GM12878 (cell line): ENCODE measurements at regions not wholly inside any gene's neighbourhood (a gene's known extent, or its start where the extent isn't known, plus 50 kb on each side); places are given as distances from the start of the nearest gene placed in this dataset.

Source experiments
- ATAC-seq: fragments of 200-7000 bp; cut with Tn5 transposase; 3 replicates; pipeline ENCODE4 v1.9.1; 2020; ENCODE audit warnings: mild to moderate bottlenecking, moderate library complexity
- BruUV-seq: library from RNA; stranded (reverse); fragments of 400-500 nt; replicated peaks from 2 replicates; lab custom pipeline; 2021; lab: Mats Ljungman, UMichigan
- CTCF ChIA-PET: fragments of 300-600 bp; sonication (Branson Sonifier 250); formaldehyde crosslinking; extraction: SDS; loops from one replicate; lab custom pipeline; 2021; ENCODE audit warnings: inconsistent platforms; lab: Yijun Ruan, JAX
- POLR2A ChIA-PET: fragments of 350-600 bp; formaldehyde crosslinking; extraction: SDS; loops from one replicate; lab custom pipeline; 2021; ENCODE audit warnings: inconsistent platforms; lab: Charles Lee
- RAD21 ChIA-PET: fragments of 300-600 bp; sonication (Branson Sonifier 250); formaldehyde crosslinking; loops from one replicate; lab custom pipeline; 2023; ENCODE audit warnings: antibody characterized with exemption; ENCODE audit not compliant: unreplicated experiment; lab: Charles Lee
- SMC1A ChIA-PET: fragments of 300-600 bp; sonication (Branson Sonifier 250); formaldehyde crosslinking; loops from one replicate; lab custom pipeline; 2023; ENCODE audit not compliant: unreplicated experiment, uncharacterized antibody; lab: Charles Lee
- DNase-seq: peaks from one replicate; pipeline ENCODE4 v3.0.0-alpha.2; 2011; ENCODE audit warnings: low read depth, low spot score
- FAIRE-seq: peaks from 3 replicates; lab custom pipeline; 2011; peaks lifted over from hg19 to GRCh38; lab: Jason Lieb, UNC
- H2AFZ ChIP-seq: 2 replicates; pipeline ENCODE4 v1.6.0; 2011; ENCODE audit warnings: low read depth, low read length, control low read depth; ENCODE audit not compliant: control insufficient read depth
- H3K27ac ChIP-seq: 2 replicates; pipeline ENCODE4 v1.5.1; 2011; ENCODE audit warnings: control low read depth; ENCODE audit not compliant: control insufficient read depth, insufficient read depth
- H3K27me3 ChIP-seq, 2 experiments: replicated peaks in 1 of 2; 2 replicates each; pipeline versions ENCODE4 v1.6.0 to v1.6.1; 2011; ENCODE audit warnings: low read length in 1 of 2; ENCODE audit not compliant: control insufficient read depth in 2 of 2, insufficient read depth in 2 of 2
- H3K36me3 ChIP-seq, 2 experiments: 2 replicates each; pipeline ENCODE4 v1.5.1; 2011; ENCODE audit warnings: low read length in 1 of 2; ENCODE audit not compliant: control insufficient read depth in 2 of 2, insufficient read depth in 2 of 2
- H3K4me1 ChIP-seq: 2 replicates; pipeline ENCODE4 v1.6.1; 2011; ENCODE audit warnings: mild to moderate bottlenecking, low read length, moderate library complexity, mixed read lengths; ENCODE audit not compliant: control insufficient read depth, insufficient read depth
- H3K4me2 ChIP-seq: 2 replicates; pipeline ENCODE4 v1.6.0; 2011; ENCODE audit warnings: control low read depth; ENCODE audit not compliant: control insufficient read depth, insufficient read depth
- H3K4me3 ChIP-seq: fragments of 200-600 bp; sonication (generic); 2 replicates; pipeline ENCODE4 v1.5.1; 2016
- H3K79me2 ChIP-seq: 2 replicates; pipeline ENCODE4 v1.6.0; 2011; ENCODE audit warnings: low read length; ENCODE audit not compliant: control insufficient read depth, insufficient read depth
- H3K9ac ChIP-seq: 2 replicates; pipeline ENCODE4 v1.8.0; 2011; ENCODE audit warnings: low read length, control low read depth, mixed read lengths; ENCODE audit not compliant: control insufficient read depth, insufficient read depth
- H3K9me3 ChIP-seq: replicated peaks from 3 replicates; pipeline ENCODE4 v1.5.1; 2011; ENCODE audit warnings: mild to moderate bottlenecking, low read length; ENCODE audit not compliant: control insufficient read depth, insufficient read depth
- H4K20me1 ChIP-seq: 2 replicates; pipeline ENCODE4 v1.6.0; 2011; ENCODE audit not compliant: control insufficient read depth, insufficient read depth
- BMI1 ChIP-seq: fragments of 450-650 bp; IDR thresholded peaks from 2 replicates; pipeline ENCODE4 v1.6.1; 2016; ENCODE audit warnings: mild to moderate bottlenecking, moderate library complexity, borderline replicate concordance
- HDAC6 ChIP-seq: fragments of 200-600 bp; sonication (generic); IDR thresholded peaks from one replicate; pipeline ENCODE4 v1.8.0; 2017; ENCODE audit warnings: antibody characterized with exemption; ENCODE audit not compliant: unreplicated experiment
- NFIC ChIP-seq: IDR thresholded peaks from 2 replicates; pipeline ENCODE4 v1.6.1; 2012; ENCODE audit warnings: low read depth, mild to moderate bottlenecking, inconsistent platforms, low read length, moderate library complexity
- ZNF24 ChIP-seq: fragments of 450-650 bp; IDR thresholded peaks from 2 replicates; pipeline ENCODE4 v1.6.1; 2017; ENCODE audit warnings: antibody characterized with exemption, mild to moderate bottlenecking
- WGBS: methylation state at CpG from one replicate; pipeline ENCODE4 v1.1.6; 2016; ENCODE audit warnings: low lambda C conversion rate; ENCODE audit not compliant: insufficient replicate concordance, insufficient coverage; ENCODE audit errors: missing lambda C conversion rate; 5-methylcytosine and 5-hydroxymethylcytosine counted together
- in situ Hi-C: fragments of 300-500 bp; cut with MboI; formaldehyde crosslinking; loops from 9 replicates; pipeline ENCODE4 v1.14.3; 2018; ENCODE audit warnings: mixed read lengths
- intact Hi-C: fragments of 100-400 bp; cut with micrococcal nuclease; formaldehyde crosslinking; loops from one replicate; pipeline ENCODE4 v1.14.2; 2022; ENCODE audit not compliant: unreplicated experiment
- TF ChIP-seq, protein P1 (sequence below): fragments of 450-650 bp; IDR thresholded peaks from 2 replicates; pipeline ENCODE4 v1.6.1; 2017; ENCODE audit warnings: borderline replicate concordance
- TF ChIP-seq, protein P2 (sequence below): IDR thresholded peaks from 2 replicates; pipeline ENCODE4 v1.6.1; 2012; ENCODE audit warnings: mild to moderate bottlenecking, low read depth, low read length

DNA sequence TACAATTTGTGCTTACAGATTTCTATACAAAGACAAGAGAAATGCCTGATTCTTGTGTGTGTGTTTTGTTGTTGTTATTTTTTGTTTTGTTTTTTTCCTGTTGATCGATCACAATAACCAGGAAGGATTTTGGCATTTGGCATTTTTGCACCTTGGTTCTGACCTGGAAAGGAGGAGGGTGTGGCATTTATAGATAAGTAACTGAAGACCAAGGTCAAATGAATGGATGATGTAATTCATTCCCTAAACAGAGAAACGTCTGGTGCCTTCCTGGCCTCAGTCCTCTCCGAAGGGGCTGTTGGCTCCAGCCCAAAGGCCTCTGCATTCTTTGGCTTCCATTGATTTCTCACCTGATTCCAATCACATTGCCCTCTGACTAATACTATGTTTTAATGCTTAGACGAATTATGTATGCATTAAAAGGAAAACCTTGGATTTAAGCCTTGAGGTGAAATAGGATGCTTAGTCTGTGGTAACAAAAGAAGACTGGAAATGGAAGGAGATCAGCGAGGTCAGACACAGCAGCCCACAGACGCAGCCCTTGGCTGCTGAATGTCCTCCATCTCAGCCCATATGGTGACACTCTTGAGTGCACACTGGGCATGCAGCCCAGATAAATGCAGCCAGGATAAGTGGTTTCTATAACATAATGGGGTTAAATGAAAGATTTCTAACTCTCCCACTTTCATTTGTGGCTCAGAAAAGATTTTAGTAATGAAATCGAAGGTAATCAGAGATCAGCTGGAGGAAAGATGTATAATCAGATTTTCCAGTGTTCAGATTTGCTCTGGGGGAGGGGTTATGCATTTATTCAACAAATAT, 60.5 kb upstream of the TRIM2 start:
- no TSS peak for BruUV-seq
- ChIA-PET RAD21 (interaction anchor here (1.1 to 1.7 kb wide), 5 partner anchors 16 to 606 kb away, joined by 3 to 10 read pairs (median 5); no protein-coding TSS in a partner anchor), POLR2A (no interaction called here), CTCF (interaction anchor here (0.7 to 1.9 kb wide), 17 partner anchors 7 to 607 kb away, joined by 3 to 14 read pairs (median 5); no protein-coding TSS in a partner anchor), SMC1A (interaction anchor here (0.8 to 1.4 kb wide), 11 partner anchors 12 to 607 kb away, joined by 3 to 7 read pairs (median 4); no protein-coding TSS in a partner anchor)
- Histone ChIP-seq H2AFZ (no peak overlapping the region), H3K4me3 (no peak overlapping the region), H3K4me1 (no peaks in the 10 kb centered on the region), H3K79me2 (no peaks in the 10 kb centered on the region), H3K27me3 (peaks cover 2 to 4% of the 10 kb centered on the region in 2 experiments; a peak in 1 of 4 replicates), H3K9me3 (no peaks in the 10 kb centered on the region), H3K4me2 (no peak overlapping the region), H3K27ac (no peak overlapping the region), H4K20me1 (no peaks in the 10 kb centered on the region), H3K36me3 (no peaks in the 10 kb centered on the region), H3K9ac (no peak overlapping the region)
- no peak for FAIRE-seq
- intact Hi-C loops (loop anchor here (1.0 to 2.0 kb wide), 2 partner anchors 175 to 505 kb away; no protein-coding TSS in a partner anchor), in situ Hi-C loops (loop anchor here (10.0 kb wide), 1 partner anchor 501 kb away; no protein-coding TSS in a partner anchor)
- no peak for DNase-seq
- 1% methylated on average over 7 of the region's 7 CpGs for WGBS
- ATAC-seq = peak; percentile 66
- no peak for TF ChIP-seq HDAC6

DNA sequence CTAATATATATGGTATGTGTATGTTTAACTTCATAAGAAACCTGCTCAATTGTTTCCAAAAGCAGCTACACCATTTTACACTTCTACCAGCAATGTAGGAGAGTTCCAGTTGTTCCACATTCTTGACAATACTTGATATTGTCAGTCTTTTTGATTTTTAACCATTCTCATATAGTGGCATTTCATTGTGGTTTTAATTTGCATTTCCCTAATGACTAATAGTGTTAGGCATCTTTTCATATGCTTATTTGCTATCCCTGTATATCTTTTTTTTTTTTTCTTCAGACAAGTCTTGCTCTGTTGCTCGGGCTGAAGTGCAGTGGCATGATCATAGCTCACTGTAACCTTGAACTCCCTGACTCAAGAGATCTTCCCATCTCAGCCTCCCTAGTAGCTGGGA, 58.2 kb upstream of the TRIM2 start:
- SMC1A ChIA-PET = interaction anchor here (0.7 to 1.3 kb wide), 4 partner anchors 10 to 171 kb away, joined by 3 to 5 read pairs (median 4); no protein-coding TSS in a partner anchor
- H3K9ac ChIP-seq = no peak overlapping the region
- H3K4me3 ChIP-seq = no peak overlapping the region
- TF ChIP-seq ZNF24 = no peak
- TF ChIP-seq, protein P1, sequence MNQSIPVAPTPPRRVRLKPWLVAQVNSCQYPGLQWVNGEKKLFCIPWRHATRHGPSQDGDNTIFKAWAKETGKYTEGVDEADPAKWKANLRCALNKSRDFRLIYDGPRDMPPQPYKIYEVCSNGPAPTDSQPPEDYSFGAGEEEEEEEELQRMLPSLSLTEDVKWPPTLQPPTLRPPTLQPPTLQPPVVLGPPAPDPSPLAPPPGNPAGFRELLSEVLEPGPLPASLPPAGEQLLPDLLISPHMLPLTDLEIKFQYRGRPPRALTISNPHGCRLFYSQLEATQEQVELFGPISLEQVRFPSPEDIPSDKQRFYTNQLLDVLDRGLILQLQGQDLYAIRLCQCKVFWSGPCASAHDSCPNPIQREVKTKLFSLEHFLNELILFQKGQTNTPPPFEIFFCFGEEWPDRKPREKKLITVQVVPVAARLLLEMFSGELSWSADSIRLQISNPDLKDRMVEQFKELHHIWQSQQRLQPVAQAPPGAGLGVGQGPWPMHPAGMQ = no peak
- no peak for TF ChIP-seq BMI1
- TF ChIP-seq NFIC = no peak
- TF ChIP-seq, protein P2, sequence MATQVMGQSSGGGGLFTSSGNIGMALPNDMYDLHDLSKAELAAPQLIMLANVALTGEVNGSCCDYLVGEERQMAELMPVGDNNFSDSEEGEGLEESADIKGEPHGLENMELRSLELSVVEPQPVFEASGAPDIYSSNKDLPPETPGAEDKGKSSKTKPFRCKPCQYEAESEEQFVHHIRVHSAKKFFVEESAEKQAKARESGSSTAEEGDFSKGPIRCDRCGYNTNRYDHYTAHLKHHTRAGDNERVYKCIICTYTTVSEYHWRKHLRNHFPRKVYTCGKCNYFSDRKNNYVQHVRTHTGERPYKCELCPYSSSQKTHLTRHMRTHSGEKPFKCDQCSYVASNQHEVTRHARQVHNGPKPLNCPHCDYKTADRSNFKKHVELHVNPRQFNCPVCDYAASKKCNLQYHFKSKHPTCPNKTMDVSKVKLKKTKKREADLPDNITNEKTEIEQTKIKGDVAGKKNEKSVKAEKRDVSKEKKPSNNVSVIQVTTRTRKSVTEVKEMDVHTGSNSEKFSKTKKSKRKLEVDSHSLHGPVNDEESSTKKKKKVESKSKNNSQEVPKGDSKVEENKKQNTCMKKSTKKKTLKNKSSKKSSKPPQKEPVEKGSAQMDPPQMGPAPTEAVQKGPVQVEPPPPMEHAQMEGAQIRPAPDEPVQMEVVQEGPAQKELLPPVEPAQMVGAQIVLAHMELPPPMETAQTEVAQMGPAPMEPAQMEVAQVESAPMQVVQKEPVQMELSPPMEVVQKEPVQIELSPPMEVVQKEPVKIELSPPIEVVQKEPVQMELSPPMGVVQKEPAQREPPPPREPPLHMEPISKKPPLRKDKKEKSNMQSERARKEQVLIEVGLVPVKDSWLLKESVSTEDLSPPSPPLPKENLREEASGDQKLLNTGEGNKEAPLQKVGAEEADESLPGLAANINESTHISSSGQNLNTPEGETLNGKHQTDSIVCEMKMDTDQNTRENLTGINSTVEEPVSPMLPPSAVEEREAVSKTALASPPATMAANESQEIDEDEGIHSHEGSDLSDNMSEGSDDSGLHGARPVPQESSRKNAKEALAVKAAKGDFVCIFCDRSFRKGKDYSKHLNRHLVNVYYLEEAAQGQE = no peak
- no peak overlapping the region for H3K27ac ChIP-seq
- peaks cover 0 to 4% of the 10 kb centered on the region in 2 experiments; a peak in 1 of 4 replicates for H3K27me3 ChIP-seq
- no peaks in the 10 kb centered on the region for H4K20me1 ChIP-seq
- no peak overlapping the region for H3K4me2 ChIP-seq
- H2AFZ ChIP-seq = no peak overlapping the region
- RAD21 ChIA-PET = no interaction called here
- BruUV-seq = no TSS peak
- H3K36me3 ChIP-seq = no peaks in the 10 kb centered on the region
- intact Hi-C loops (no loop called here), in situ Hi-C loops (loop anchor here (5.0 to 10.0 kb wide), 2 partner anchors 171 to 499 kb away; no protein-coding TSS in a partner anchor)
- DNase-seq = no peak
- POLR2A ChIA-PET = no interaction called here
- no peaks in the 10 kb centered on the region for H3K9me3 ChIP-seq
- ATAC-seq = no peak
- WGBS = 0% methylated on average over 1 of the region's 1 CpG
- CTCF ChIA-PET = interaction anchor here (0.6 to 2.1 kb wide), 8 partner anchors 10 to 507 kb away, joined by 3 to 8 read pairs (median 6); no protein-coding TSS in a partner anchor
- H3K79me2 ChIP-seq = no peaks in the 10 kb centered on the region
- H3K4me1 ChIP-seq = no peaks in the 10 kb centered on the region
- FAIRE-seq = no peak
